ENCODE measurements at regions not wholly inside any gene's neighbourhood (a gene's known extent, or its start where the extent isn't known, plus 50 kb on each side); places are given as distances from the start of the nearest gene placed in this dataset.

- dilution Hi-C loops (cut with MboI; ENCODE audit: extremely low pct_ligation_motif_present, low sequenced_read_pairs) = no loop called here
Measured at GRCh38 chr5:17432569-17432968, 65.5 kb upstream of the TAF11L2 start.

More at GRCh38 chr5:17432569-17432968, 65.5 kb upstream of the TAF11L2 start:
- Histone ChIP-seq H4K20me1 (replicated peaks; ENCODE audit: control insufficient read depth, extremely low read depth, insufficient read depth, low read length) (no peaks in the 10 kb centered on the region), H3K79me2 (ENCODE audit: control insufficient read depth, insufficient read depth, low read length) (no peaks in the 10 kb centered on the region), H3K27me3 (ENCODE audit: control insufficient read depth in 2 of 2, insufficient read depth in 2 of 2, low read length in 2 of 2) (peaks cover 0 to 2% of the 10 kb centered on the region in 2 experiments), H3K4me2 (ENCODE audit: insufficient read depth, low read length) (no peak overlapping the region), H3K4me1 (ENCODE audit: control insufficient read depth, extremely low read depth, insufficient read depth, low read length) (peaks cover 7% of the 10 kb centered on the region), H3K4me3 (replicated peaks in 1 of 3; ENCODE audit: insufficient read depth in 1 of 3, low read depth in 1 of 3, low read length in 3 of 3) (no peak overlapping the region), H2AFZ (ENCODE audit: low read depth, low read length) (no peak overlapping the region), H3K9me1 (replicated peaks; ENCODE audit: control insufficient read depth, extremely low read depth, insufficient read depth, low read length) (no peaks in the 10 kb centered on the region), H3K9ac (replicated peaks; ENCODE audit: extremely low read depth, insufficient read depth, low read length) (no peak overlapping the region), H3K36me3 (ENCODE audit: control insufficient read depth in 2 of 2, extremely low read depth in 1 of 2, insufficient read depth in 2 of 2, low read length in 2 of 2) (no peaks in the 10 kb centered on the region), H3K27ac (ENCODE audit: insufficient read depth, low read depth, low read length) (no peak overlapping the region), H3K9me3 (replicated peaks; ENCODE audit: control insufficient read depth, insufficient read depth, low read length) (no peaks in the 10 kb centered on the region)
- no TSS peak for BruUV-seq (replicated peaks)
- intact Hi-C loops (cut with micrococcal nuclease) = no loop called here
- ChIA-PET CTCF (no interaction called here), POLR2A (no interaction called here)
- TF ChIP-seq CTCF (IDR thresholded peaks at IDR 0.05; ENCODE audit: extremely low read depth in 1 of 2, insufficient read depth in 1 of 2, low read depth in 1 of 2, low read length in 2 of 2) (no peak), JUN (IDR thresholded peaks at IDR 0.05; ENCODE audit: borderline replicate concordance, insufficient read depth, insufficient read length, low read depth) (no peak), POLR2AphosphoS5 (IDR thresholded peaks at IDR 0.05; ENCODE audit: insufficient read depth, low read depth, low read length) (no peak), GATA2 (IDR thresholded peaks at IDR 0.05; ENCODE audit: insufficient read depth, insufficient read length, low read depth, low read length) (no peak), MYC (IDR thresholded peaks at IDR 0.05; ENCODE audit: low read depth, low read length) (no peak), FOS (IDR thresholded peaks at IDR 0.05; ENCODE audit: borderline replicate concordance, insufficient read depth, low read length) (no peak), POLR2A (IDR thresholded peaks at IDR 0.05; ENCODE audit: low read depth, low read length) (no peak), EZH2 (IDR thresholded peaks at IDR 0.05; ENCODE audit: borderline replicate concordance, low read depth, low read length, severe bottlenecking) (no peak)
- TF ChIP-seq, protein P1, sequence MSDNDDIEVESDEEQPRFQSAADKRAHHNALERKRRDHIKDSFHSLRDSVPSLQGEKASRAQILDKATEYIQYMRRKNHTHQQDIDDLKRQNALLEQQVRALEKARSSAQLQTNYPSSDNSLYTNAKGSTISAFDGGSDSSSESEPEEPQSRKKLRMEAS (IDR thresholded peaks at IDR 0.05; ENCODE audit: insufficient read depth, insufficient read length) = no peak
- DNase-seq (ENCODE audit: low read depth, low spot score) = no peak
- FAIRE-seq = no peak
